ENCODE measurements at regions not wholly inside any gene's neighbourhood (a gene's known extent, or its start where the extent isn't known, plus 50 kb on each side); places are given as distances from the start of the nearest gene placed in this dataset.
A peak's percentile ranks its signal among the peaks of the same experiment; 100 is the strongest.
"Not testable (repeated sequence)": the region's sequence is repeated elsewhere in the genome, so short reads cannot be mapped to it uniquely, and the experiment has no call there.

DNA sequence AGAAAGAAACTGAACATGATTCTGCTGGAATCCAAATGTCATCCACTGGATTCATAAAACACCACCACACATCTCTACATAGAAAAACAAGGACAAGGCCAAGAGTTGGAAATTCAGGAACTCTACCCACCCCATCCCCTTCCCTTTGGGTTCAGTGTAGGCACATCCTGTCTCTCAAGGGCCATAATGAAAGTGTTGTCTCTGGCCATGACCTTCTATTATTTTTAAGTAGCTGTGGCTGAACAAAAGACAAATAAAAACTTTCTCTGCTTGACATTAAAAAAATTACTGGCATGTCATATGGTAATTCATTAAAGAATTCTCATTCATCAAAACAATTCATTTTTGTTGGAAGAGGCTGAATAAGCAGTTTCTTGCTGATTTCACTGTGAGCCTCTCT lies 54.9 kb upstream of the ZBTB18 start:
- DNase-seq (ENCODE audit: low read depth in 2 of 2) = no peak

DNA sequence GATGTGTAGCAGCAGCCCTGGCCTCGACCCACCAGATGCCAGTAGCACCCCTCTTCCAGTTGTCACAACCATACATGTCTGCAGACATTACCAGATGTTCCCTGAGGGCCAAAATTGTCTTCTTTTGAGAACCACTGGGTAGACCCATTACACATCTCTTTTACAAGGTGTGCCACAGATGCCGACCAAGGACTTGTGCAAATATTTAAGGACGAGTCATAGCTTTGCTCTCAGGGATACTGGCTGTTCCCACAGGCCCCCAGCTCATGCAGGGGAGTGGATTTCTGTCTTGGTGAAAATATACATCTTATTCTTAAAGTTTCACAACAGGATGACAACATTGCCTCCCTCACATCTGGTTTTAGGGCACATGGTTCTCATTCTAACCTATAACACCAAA lies 59.4 kb upstream of the ZBTB18 start:
- no peak for DNase-seq (ENCODE audit: low read depth in 2 of 2)

DNA sequence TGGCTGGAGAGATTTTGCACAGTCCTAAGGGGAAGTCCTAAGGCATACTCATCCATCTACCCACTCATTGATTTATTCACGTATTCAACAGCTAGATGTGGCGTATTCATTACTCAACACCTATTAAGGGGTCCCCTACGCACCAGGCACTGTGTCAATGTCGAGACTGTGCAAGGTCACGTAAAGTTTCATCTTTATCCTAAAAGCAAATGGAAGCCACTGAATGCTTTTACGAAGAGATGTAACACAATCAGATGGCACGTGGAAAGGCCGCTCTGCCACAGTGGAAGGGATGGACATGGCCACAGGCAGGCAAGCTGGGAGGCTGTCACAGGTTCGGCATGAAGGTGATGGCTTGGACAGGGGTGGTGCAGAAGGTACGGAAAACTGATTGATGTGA lies 66.3 kb upstream of the ZBTB18 start:
- no peak for DNase-seq (ENCODE audit: low read depth in 2 of 2)

DNA sequence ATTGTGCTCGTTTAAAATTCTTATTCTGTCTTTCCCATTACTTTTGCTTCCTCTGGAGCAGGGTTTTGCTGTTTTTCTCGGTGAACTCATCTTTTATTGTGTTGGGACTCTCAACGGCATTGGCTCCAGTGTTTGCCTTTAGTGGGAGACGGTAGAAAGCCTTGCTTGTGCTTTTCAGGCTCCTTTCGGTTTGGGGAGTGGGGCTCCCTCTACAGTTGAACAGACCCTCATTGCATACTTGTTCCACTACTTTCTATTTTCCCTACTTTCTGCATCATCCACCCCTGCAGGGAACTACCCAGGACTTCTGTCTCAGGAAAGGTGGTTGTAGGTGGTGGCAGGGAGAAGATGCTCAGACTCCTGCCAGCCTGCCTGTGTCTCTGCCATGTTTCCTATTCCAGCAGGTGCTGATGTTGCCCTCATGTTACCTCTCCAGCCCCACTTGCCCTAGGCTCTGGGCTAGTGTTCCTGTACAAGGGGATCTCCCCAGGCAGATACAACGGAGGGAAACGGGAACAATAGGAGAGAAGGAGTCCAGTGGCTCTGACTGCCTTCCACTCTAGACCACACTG lies 68.5 kb upstream of the ZBTB18 start:
- DNase-seq (ENCODE audit: low read depth in 2 of 2) = no peak

DNA sequence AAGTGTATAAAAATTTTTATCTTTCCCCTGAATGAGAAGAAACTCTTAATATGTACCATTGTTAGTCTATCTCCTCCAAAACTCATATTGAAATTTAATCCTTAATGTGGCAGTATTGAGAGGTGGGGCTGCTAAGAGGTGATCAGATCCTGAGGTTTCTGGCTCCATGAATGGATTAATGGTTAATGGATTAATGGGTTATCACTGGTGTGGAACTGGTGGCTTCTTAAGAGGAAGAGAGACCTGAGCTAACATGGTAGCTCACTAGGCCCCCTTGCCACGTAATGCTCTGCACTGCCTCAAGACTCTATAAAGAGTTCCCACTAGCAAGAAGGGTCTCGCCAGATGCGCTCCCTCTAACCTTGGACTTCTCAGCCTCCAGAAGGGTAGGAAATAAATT lies 70.6 kb upstream of the ZBTB18 start:
- no peak for DNase-seq (ENCODE audit: low read depth in 2 of 2)

DNA sequence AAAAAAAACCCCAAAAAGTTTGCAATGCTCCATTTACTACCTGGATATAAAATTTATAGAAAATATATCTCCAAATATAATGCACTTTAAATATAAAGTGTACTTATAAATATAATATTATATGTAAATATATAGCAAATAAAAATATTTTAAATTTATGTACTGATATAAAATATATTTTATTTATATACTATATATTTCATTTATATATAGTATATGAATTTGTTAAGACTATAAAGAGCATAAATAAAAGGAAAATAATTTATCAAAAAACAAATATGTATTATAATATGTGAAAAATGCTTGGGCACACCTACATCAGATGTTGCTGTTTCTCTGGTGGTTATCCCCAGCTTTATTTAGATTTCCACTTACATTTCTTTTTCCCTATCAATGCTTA lies 71.0 kb upstream of the ZBTB18 start:
- DNase-seq (ENCODE audit: low read depth in 2 of 2) = no peak

DNA sequence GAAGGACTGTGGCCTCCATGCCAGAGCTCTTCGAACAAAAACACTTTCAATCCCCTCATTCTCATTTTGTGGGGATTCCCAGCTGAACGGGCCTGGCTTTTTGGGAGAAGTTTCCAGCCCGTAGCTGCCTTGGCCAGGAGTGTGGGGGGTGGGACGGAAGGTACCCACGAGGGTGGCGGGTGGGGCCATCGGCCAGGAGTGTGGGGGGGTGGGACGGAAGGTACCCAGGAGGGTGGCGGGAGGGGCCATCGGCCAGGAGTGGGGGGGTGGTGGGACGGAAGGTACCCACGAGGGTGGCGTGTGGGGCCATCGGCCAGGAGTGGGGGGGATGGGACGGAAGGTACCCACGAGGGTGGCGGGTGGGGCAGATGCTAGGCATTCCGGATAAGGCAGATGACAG lies 71.7 kb upstream of the ZBTB18 start:
- no peak for DNase-seq (ENCODE audit: low read depth in 2 of 2)

DNA sequence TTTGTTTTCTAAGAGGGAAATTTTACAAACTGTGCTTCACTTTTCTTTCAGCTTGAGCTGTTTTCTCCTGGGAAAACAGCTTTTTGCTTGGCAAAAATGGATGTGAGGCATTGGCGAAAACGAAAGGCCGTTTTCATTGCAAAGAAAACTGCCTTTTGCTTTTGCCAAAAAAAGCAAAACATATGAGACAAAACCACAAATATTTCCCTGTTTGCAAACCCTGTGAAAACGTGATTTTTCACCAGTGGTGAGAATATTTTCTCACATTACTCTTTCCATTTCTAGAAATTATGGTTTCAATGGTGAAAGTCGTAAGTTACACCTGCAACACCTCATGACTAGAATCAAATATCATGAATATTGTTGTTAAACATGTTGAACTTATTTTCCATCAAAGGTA lies 74.0 kb upstream of the ZBTB18 start:
- DNase-seq (ENCODE audit: low read depth in 2 of 2) = no peak

DNA sequence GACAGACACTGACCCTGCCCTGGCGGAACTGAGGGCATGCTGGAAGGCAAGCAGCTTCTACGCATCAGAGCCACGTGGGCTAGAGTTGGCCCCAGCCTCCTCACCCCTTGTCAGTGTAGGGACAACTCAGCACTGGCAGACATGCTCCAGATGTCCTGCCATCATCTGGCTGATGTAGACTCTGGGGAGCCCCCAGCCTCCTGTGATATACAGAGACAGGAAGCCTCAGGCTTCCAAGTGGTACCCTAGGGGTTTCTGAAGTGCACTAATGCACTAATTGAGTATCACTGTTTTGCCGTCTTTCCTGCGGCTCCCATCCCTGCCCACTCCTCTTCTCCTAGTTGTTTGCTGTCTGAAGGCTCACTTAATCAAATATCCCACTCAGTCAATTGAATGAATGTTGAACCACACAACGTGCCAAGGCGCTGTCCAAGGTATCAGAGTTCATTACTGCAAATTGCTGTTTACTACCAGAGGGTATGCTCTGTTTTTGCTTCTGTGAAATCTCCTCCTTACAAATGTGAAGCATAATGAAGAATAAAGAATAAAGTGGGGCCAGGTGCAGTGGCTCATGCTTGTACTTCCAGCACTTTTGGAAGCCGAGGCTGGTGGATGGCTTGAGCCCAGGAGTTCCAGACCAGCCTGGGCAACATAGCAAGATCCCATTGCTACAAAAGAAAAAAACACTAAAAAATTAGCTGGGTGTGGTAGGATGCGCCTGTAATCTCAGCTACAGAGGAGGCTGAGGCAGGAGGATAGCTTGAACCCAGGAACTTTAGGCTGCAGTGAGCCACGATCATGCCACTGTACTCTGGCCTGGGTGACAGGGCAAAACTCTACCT lies 76.4 kb upstream of the ZBTB18 start:
- no peak for DNase-seq (ENCODE audit: low read depth in 2 of 2)

DNA sequence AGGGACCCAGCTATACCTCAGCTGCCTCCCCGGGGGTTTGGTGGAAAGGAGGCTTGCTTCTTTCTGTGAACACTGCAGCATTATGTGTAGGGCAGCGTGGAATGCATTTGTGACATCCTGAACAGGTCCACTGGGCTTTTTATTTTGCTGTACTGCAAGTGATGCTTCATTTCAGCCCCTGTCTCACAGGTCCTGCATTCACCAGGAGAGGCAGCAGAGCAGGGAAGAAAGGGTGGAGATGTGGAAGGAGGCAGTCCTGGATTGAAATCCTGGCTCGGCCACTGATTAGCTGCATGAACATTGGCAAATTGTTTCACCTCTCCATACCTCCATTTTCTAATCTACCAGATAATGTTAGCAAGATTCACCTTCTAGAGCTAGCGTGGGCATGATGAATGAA lies 77.9 kb upstream of the ZBTB18 start:
- DNase-seq (ENCODE audit: low read depth in 2 of 2) = no peak

DNA sequence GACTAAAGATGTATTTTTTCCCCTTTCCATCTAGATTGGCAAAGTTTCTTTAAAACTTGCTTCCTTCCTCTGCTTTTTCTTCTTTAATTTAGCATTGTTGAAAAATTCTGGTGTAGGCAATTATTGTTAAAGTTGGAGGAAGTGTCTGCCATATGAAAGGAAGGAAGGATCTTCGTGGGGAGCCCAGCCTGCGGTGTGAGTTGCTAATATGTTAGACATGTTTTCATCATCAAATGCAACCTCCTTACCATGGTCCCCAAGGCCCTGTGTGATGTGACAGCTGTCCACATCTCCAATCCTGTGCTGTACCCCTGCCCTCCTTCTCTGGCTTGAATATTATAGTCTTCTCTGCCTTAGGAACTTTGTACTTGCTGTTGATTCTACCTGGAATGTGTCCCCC lies 81.0 kb upstream of the ZBTB18 start:
- DNase-seq (ENCODE audit: low read depth in 2 of 2) = no peak

DNA sequence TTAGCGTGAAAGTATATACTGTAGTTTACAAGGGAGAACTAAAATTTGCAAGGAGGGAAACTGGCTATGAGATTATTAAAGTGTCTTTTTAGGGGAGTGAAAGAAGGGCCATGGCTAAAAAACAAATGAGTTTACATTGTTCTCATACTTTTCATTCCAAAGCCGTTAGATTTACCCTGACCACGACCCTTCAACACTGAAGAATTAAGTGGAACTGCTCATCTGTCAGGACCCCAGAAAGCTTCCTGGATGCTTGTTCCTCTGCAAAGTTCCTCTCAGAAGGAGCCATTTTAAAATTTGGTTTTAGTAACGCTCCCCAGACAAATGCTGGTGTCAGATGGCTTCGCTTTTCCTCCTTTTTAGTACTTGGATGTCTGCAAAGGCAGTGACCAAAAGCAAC lies 82.7 kb upstream of the ZBTB18 start:
- DNase-seq (ENCODE audit: low read depth in 2 of 2) = no peak

DNA sequence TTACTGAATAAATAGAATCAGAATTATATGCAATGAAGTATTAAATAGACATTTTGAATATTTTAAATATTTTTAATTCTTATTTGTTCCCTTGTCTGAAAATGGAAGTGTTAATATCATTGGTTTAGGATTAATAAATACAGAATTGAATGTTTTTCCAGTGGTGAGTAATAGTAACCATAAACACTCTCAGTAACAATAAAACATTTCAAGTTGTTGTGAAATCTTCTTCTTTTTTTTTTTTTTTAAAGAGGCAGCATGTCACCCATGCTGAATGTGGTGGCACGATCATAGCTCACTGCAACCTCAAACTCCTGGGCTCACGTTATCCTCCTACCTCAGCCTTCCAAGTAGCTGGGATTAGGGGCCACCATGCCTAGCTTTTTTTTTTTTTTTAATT lies 86.2 kb upstream of the ZBTB18 start:
- no peak for DNase-seq (ENCODE audit: low read depth in 2 of 2)

DNA sequence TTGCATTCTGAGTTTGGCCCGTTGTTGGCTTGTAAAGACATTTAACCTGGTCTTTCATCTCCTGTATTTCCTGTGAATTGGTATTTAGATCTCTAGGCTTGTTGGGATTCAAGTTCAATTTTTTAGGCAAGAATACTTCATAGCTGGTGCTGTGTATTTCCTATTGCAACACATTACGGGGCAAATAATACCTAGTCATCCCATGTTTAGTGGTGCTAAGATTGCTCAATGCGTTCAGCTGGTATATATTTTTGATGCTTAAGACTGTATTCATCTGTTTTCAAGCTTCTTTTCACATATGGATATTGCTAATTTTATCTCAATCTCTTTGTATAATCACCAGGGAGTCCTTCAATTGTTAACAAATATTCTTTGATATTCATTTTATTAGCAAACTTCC lies 87.5 kb upstream of the ZBTB18 start:
- DNase-seq (ENCODE audit: low read depth in 2 of 2) = no peak

DNA sequence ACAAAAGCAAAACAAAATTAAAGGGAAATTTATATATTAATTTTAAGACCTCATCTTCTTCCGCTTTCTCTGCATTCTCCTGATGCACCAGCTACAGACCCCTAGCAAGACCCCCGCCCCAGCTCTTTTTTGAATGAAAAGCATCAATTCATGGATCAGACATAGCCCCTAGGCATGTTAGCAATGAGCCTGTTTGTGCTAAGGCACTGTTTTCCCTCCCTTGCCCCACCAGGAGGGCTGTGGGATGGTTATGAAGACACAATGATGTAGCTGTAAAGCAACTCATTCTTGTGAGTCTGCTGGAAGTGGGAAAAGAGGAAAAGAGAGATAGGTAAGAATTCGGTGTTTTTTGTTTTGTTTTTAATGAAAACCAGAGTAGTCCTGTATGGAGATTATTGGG lies 88.5 kb upstream of the ZBTB18 start:
- no peak for DNase-seq (ENCODE audit: low read depth in 2 of 2)

DNA sequence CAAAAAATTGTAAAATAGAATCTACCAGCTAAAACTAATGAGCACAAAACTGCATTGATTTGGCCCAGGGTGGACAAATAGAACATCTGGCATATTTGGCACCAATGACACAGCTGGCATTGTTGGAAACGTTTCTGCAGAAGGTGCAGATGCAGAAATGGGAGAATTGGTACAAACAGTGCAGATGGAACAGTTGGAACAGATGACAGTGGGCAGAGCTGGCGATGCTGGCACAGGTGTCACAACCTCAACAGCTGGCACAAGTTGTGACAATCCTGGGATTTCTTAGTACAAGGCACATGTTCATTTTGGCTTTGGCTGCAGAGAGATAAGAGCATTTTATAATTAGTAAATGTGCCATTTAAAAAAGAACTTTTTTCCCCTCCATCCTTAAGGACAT lies 91.1 kb upstream of the ZBTB18 start:
- no peak for DNase-seq (ENCODE audit: low read depth in 2 of 2)

DNA sequence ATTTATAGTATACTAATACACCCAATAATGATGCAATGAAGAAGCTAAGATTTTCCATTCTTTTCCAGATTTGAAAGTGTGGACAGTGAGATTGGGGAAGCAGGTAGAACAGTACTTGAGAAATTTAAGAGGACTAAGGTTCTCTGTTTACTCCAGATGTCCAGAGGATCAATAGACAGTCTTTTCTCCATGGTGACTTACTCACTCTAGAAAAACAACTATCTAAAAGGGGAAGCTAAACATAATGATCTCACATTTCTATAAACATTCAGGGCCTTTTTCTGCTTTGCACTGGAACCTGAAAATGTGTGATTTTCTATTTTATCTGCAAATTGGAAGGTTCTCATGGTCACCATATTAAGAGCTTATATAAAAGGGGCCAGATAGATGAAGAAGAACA lies 93.9 kb upstream of the ZBTB18 start:
- DNase-seq (ENCODE audit: low read depth in 2 of 2) = no peak

DNA sequence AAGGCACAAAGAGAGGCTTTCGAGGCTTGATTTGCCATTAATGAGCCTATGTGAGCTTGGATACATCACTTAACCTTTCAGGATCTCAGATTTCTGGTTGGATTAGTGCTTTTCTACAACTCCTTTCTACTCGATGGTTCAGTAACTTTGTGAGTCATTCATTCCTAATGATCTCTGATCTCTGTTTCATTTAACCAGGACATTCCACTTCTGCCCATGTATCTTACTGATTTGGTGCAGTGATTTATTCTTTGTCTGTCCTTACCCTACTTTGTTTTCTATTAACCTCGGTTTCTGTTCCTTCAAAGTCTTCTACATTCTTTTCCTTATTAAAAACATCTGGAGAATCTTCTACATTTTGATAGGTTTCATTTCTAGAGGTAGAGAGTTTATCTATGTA lies 94.6 kb upstream of the ZBTB18 start:
- DNase-seq (ENCODE audit: low read depth in 2 of 2) = no peak

DNA sequence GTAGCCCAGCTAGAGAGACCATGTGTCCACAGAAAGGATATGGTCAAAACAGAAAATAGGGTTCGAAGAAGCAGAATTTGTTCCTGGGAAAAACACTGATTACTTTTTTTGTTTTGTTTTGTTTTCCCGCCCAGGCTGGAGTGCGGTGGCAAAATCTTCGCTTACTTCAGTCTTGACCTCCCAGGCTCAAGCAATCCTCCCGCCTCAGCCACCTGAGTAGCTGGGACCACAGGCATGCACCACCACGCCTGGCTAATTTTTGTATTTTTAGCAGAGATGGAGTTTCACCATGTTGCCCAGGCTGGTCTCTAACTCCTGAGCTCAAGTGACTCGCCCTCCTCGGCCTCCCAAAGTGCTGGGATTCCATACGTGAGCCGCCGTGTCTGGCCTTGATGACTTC lies 99.9 kb upstream of the ZBTB18 start:
- DNase-seq (ENCODE audit: low read depth in 2 of 2) = not testable (repeated sequence)

DNA sequence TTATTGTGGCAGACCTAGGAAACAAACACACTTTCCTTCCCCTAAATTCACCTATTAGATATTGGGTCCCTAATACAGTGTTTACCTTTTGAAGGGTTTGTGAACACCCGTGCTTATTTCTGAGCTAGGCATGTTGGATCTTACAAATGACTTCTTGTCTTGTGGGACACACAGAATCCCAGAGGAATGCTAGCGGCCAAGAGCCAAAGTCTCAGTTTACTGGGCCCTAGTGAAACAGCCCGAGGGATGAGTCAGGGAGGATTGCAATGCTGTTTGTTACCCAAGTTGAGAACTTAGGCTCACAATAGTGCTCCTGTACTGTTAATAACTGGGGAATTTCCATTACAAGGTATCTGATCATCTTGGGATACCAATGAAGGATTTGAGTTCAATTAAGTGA lies 100.1 kb upstream of the AKT3 start:
- no peak for DNase-seq (ENCODE audit: low read depth in 2 of 2)

DNA sequence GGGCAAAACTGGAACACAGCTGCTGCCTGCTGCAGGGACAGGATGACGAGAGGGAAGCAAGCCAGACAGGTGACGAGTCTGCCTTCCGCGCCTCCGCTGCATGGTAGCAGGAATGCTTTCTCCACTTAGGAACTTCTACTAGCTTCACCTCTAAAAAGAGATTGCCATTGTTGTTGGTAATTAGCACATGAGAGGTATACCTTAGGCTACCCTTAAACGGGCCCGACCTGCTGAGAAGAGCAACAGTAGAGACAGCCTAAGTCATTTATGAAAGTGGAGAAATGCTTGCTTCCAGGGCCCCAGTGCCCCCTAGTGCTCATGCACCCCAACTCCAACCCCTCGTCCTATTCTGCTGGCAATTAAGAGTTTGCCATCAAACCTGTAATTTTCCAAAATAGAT lies 96.9 kb upstream of the AKT3 start:
- DNase-seq (ENCODE audit: low read depth in 2 of 2) = peak in 1 of 2 donors; percentile 1

DNA sequence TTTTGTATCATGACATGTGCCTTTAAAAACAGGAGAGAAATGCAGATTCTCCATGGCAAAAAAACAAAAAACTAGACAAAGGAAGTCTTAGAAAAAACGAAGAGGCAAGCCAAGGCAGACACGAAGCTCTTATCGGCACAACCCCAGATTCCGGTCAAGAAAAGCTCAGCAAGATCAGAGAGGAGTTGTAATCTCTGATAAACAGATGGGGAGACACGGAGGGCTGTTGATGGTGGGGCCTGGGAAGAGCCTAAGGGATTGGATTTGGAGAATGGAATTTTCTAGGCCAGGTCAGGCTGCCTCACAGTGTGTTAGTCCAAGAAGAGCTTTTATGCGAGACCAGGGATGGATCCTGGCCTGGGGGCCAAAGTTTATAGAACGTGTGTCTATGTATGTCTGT lies 96.2 kb upstream of the AKT3 start:
- no peak for DNase-seq (ENCODE audit: low read depth in 2 of 2)

DNA sequence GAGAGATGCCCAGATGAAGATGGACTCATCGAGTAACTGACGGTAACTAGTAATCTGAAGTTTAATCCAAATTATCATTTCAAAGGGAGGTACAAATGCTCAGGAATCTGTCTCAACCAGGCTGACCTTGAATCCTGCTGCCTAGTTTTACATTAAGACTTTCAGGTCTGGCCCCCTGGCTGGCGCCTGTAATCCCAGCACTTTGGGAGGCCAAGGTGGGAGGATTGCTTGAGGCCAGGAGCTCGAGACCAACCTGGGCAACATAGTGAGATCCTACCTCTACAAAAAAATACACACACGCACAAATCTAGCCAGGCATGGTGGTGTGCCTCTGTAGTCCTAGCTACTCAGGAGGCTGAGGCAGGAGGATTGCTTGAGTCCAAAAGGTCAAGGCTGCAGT lies 95.7 kb upstream of the AKT3 start:
- no peak for DNase-seq (ENCODE audit: low read depth in 2 of 2)
